Kidney (tissue), 13 donors: ENCODE measurements at regions not wholly inside any gene's neighbourhood (a gene's known extent, or its start where the extent isn't known, plus 50 kb on each side); places are given as distances from the start of the nearest gene placed in this dataset.

Experiments
- DNase-seq, 5 donors: peaks; one replicate each; pipeline ENCODE4 v3.0.0-alpha.2; 2013 to 2020
- FAIRE-seq: peaks from 2 replicates; lab custom pipeline; 2012; peaks lifted over from hg19 to GRCh38; lab: Jason Lieb, UNC
- H3K27ac ChIP-seq, 2 donors: one replicate each; pipeline ENCODE4 v1.7.0; 2013; ENCODE audit warnings: low read depth in 2 of 2, low read length in 2 of 2, inconsistent platforms in 1 of 2
- H3K27me3 ChIP-seq: one replicate; pipeline ENCODE4 v1.7.1; 2013; ENCODE audit warnings: low read length, inconsistent platforms; ENCODE audit not compliant: control insufficient read depth, insufficient read depth
- H3K36me3 ChIP-seq, 3 donors: one replicate each; pipeline versions ENCODE4 v1.7.0 to v1.7.1; 2013; ENCODE audit warnings: low read length in 3 of 3, control low read depth in 1 of 3, inconsistent platforms in 1 of 3; ENCODE audit not compliant: insufficient read depth in 3 of 3, control insufficient read depth in 2 of 3
- H3K4me1 ChIP-seq, 3 donors: one replicate each; pipeline versions ENCODE4 v1.7.0 to v1.7.1; 2013; ENCODE audit warnings: low read length in 3 of 3, inconsistent platforms in 1 of 3, low read depth in 1 of 3; ENCODE audit not compliant: control insufficient read depth in 2 of 3, insufficient read depth in 2 of 3
- H3K4me3 ChIP-seq, 3 donors: one replicate each; pipeline versions ENCODE4 v1.7.0 to v1.8.1; 2013; ENCODE audit warnings: low read length in 3 of 3, control low read depth in 1 of 3, inconsistent platforms in 1 of 3
- H3K9ac ChIP-seq, 3 donors: one replicate each; pipeline versions ENCODE4 v1.7.0 to v1.7.1; 2013; ENCODE audit warnings: low read length in 3 of 3, control low read depth in 1 of 3, inconsistent platforms in 1 of 3
- H3K9me3 ChIP-seq, 3 donors: one replicate each; pipeline versions ENCODE4 v1.7.0 to v1.7.1; 2013; ENCODE audit warnings: low read length in 3 of 3, control low read depth in 1 of 3, inconsistent platforms in 1 of 3; ENCODE audit not compliant: control insufficient read depth in 2 of 3, insufficient read depth in 1 of 3
- CTCF ChIP-seq: IDR thresholded peaks from 3 replicates; pipeline ENCODE4 v1.5.1; 2012; ENCODE audit warnings: mild to moderate bottlenecking, moderate library complexity, borderline replicate concordance; ENCODE audit not compliant: insufficient read depth; ENCODE audit errors: extremely low read depth
- intact Hi-C: fragments of 100-400 bp; cut with DNase I; formaldehyde crosslinking; loops from one replicate; pipeline ENCODE4 v1.11.1; 2022
- donor health status: control.
- donor health status: control.
- donor health status: control.
- donor health status: control.
- donor health status: control.
- donor health status: DM: yes; HTN: yes; CAD: no.
- donor health status: Normal renal cell carcinoma (clear cell type).

DNA sequence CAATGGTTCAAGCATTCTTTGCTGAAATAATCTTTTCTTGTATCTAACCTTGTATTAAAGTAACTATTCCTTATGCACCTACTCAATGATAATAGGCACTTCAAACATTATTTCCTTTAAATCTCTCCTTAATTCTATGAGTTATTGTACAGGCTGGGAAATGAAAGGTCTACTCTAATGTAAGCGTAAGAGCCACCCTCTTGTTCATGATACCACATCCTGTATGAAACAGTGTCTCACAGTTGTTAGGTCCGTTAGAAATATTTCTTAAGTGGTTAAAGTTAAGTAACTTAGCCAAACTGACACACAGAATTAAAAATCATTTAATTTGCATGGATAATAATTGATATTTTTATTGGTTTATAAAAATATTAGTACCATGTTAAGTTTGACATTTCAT is 162.5 kb upstream of the RPRM start:
- H3K9ac ChIP-seq: no peak overlapping the region
- no peaks in the 10 kb centered on the region for H3K27me3 ChIP-seq
- H3K36me3 ChIP-seq: no peaks in the 10 kb centered on the region
- no peak overlapping the region for H3K27ac ChIP-seq
- FAIRE-seq (no peak), DNase-seq (no peak)
- intact Hi-C loops: no loop called here
- no peaks in the 10 kb centered on the region for H3K9me3 ChIP-seq
- TF ChIP-seq CTCF: no peak
- H3K4me3 ChIP-seq: no peak overlapping the region
- H3K4me1 ChIP-seq: no peaks in the 10 kb centered on the region

GRCh38 chr2:153644955-153645354 is 166.4 kb upstream of the RPRM start:
- no peaks in the 10 kb centered on the region for H3K27me3 ChIP-seq
- intact Hi-C loops: no loop called here
- H3K9ac ChIP-seq: no peak overlapping the region
- no peaks in the 10 kb centered on the region for H3K4me1 ChIP-seq
- H3K27ac ChIP-seq: no peak overlapping the region
- DNase-seq (no peak), FAIRE-seq (no peak)
- H3K4me3 ChIP-seq: no peak overlapping the region
- no peaks in the 10 kb centered on the region for H3K9me3 ChIP-seq
- TF ChIP-seq CTCF: no peak
- H3K36me3 ChIP-seq: no peaks in the 10 kb centered on the region

GRCh38 chr2:153645599-153645998 is 167.0 kb upstream of the RPRM start:
- Histone ChIP-seq H3K27ac (no peak overlapping the region), H3K9me3 (no peaks in the 10 kb centered on the region), H3K4me3 (no peak overlapping the region), H3K4me1 (no peaks in the 10 kb centered on the region), H3K27me3 (no peaks in the 10 kb centered on the region), H3K36me3 (no peaks in the 10 kb centered on the region), H3K9ac (no peak overlapping the region)
- FAIRE-seq (no peak), DNase-seq (no peak)
- intact Hi-C loops: no loop called here
- no peak for TF ChIP-seq CTCF

- intact Hi-C loops: no loop called here
- no peak for TF ChIP-seq CTCF
- H3K27ac ChIP-seq: no peak overlapping the region
- DNase-seq (no peak), FAIRE-seq (no peak)
- no peak overlapping the region for H3K4me3 ChIP-seq
- H3K4me1 ChIP-seq: no peaks in the 10 kb centered on the region
- no peak overlapping the region for H3K9ac ChIP-seq
- H3K27me3 ChIP-seq: no peaks in the 10 kb centered on the region
- H3K36me3 ChIP-seq: no peaks in the 10 kb centered on the region
- peaks cover 0 to 2% (median 0%) of the 10 kb centered on the region in 3 donors for H3K9me3 ChIP-seq
These were observed 179.1 kb upstream of the RPRM start for GRCh38 chr2:153657651-153658050.
